Prostate gland (tissue), 2 donors: ENCODE measurements at regions not wholly inside any gene's neighbourhood (a gene's known extent, or its start where the extent isn't known, plus 50 kb on each side); places are given as distances from the start of the nearest gene placed in this dataset.

Experiments used
- CTCF ChIP-seq, 4 experiments: fragments of 200-600 bp in 2 of 4; fragments of 450-650 bp in 2 of 4; sonication (generic) in 2 of 4; IDR thresholded peaks; 1 replicate in 3 of 4; 2 replicates in 1 of 4; pipeline ENCODE4 v1.5.1; 2016 to 2019; ENCODE audit warnings: antibody characterized with exemption in 4 of 4, mild to moderate bottlenecking in 2 of 4, moderate library complexity in 2 of 4
- POLR2A ChIP-seq: fragments of 450-650 bp; IDR thresholded peaks from one replicate; pipeline ENCODE4 v1.6.1; 2016; ENCODE audit warnings: antibody characterized with exemption, mild to moderate bottlenecking
- POLR2AphosphoS5 ChIP-seq: sonication (generic); formaldehyde crosslinking; IDR thresholded peaks from one replicate; pipeline ENCODE4 v1.6.1; 2017; ENCODE audit warnings: antibody characterized with exemption

GRCh38 chr2:238729261-238729935 is 118.5 kb upstream of the TWIST2 start:
- no peak for TF ChIP-seq POLR2A
- TF ChIP-seq CTCF (IDR thresholded peaks at IDR 0.05): no peak
- TF ChIP-seq POLR2AphosphoS5: no peak
